ENCODE measurements at regions not wholly inside any gene's neighbourhood (a gene's known extent, or its start where the extent isn't known, plus 50 kb on each side); places are given as distances from the start of the nearest gene placed in this dataset.

- no peak for TF ChIP-seq POLR2A (IDR thresholded peaks at IDR 0.05)
- TF ChIP-seq, protein P1, sequence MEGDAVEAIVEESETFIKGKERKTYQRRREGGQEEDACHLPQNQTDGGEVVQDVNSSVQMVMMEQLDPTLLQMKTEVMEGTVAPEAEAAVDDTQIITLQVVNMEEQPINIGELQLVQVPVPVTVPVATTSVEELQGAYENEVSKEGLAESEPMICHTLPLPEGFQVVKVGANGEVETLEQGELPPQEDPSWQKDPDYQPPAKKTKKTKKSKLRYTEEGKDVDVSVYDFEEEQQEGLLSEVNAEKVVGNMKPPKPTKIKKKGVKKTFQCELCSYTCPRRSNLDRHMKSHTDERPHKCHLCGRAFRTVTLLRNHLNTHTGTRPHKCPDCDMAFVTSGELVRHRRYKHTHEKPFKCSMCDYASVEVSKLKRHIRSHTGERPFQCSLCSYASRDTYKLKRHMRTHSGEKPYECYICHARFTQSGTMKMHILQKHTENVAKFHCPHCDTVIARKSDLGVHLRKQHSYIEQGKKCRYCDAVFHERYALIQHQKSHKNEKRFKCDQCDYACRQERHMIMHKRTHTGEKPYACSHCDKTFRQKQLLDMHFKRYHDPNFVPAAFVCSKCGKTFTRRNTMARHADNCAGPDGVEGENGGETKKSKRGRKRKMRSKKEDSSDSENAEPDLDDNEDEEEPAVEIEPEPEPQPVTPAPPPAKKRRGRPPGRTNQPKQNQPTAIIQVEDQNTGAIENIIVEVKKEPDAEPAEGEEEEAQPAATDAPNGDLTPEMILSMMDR (IDR thresholded peaks at IDR 0.05): no peak
Observed at GRCh38 chr9:102841376-102841775, 153.8 kb upstream of the CYLC2 start.
